ENCODE measurements at regions not wholly inside any gene's neighbourhood (a gene's known extent, or its start where the extent isn't known, plus 50 kb on each side); places are given as distances from the start of the nearest gene placed in this dataset.
A peak's percentile ranks its signal among the peaks of the same experiment; 100 is the strongest.

- DNase-seq (ENCODE audit: low read depth) = peak; percentile 23
These were observed 237.0 kb downstream of the MIAT start for GRCh38 chr22:26894362-26894761.

- peak; percentile 97 for DNase-seq (ENCODE audit: low read depth)
These were observed 237.5 kb downstream of the MIAT start for GRCh38 chr22:26894766-26895485.

- DNase-seq (ENCODE audit: low read depth) = no peak
These were observed 240.0 kb downstream of the MIAT start for GRCh38 chr22:26897384-26897783.

DNA sequence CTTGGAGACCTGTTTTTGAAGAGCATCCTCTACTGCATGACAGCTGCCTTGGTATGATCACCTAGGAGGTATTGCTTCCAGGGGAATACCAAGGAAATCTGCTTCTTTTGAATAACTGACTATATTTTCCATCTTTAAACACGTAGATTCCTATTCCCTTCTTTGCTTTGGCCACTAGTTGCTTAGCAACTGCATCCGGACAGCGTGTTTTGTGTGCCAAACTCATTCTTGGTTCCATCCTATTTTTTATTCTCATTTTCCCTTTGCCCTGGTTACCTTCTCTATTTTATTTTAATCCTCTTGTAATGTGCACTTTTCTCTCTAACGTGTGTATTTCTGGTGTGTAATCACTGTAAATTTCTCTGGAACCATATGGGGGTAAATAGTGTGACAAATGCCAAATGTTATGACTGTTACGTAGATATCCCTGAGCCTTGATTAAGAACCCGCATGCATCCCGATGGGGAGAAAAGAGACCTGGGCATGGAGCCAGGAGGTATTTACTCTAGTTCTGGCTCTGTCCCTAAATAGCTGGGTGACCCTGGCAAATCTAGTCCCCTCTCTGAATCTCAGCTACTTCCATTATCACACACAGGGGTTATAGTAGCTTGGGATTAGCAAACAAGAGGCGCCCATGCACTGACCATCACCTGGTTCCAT, 241.7 kb downstream of the MIAT start:
- no peak for DNase-seq (ENCODE audit: low read depth)

GRCh38 chr22:26900787-26901186, 243.4 kb downstream of the MIAT start:
- DNase-seq (ENCODE audit: low read depth) = no peak

- no peak for DNase-seq (ENCODE audit: low read depth)
These were observed 243.9 kb downstream of the MIAT start for GRCh38 chr22:26901198-26901816.

- DNase-seq (ENCODE audit: low read depth) = no peak
These were observed 245.1 kb downstream of the MIAT start for GRCh38 chr22:26902401-26903029.

DNA sequence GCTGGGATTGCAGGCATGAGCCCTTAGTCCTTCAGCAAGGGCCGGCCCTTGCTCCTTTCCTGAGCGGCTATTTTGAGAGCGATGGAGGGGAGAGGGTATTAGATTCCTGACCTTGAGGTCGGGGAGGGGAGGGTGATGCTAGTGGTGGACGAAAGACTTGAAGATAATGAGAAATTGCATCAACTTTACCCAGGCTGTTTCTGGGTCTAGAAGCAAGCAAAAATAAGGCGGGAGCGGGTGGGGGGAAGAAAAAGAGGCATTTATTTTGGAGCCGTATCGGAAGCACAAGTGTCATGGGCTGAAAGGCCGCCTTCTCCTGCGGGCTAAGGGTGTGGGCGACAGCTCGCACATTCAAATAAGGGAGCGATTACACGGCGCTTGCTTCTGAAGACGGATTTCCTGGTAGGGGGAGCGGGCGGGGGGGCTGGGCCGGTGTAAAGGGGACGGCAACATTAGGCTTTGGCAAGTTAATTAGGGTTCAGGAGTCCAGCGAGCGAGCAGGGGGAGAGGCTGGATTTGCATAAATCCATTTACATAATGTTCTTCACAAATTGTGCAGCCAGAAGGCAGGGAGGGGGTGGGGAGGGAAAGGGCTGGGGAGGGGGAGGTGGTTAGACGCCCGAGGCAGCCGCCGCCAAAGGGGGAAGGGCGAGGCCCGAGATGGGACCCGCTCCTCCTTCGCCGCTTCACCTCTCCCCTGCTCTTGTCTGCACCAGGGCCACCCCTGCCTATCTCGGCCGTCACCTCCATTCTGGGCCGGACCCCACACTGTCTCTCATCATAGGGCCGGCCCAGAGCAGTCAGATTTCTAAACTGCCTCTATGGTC, 245.9 kb downstream of the MIAT start:
- no peak for DNase-seq (ENCODE audit: low read depth)

- DNase-seq (ENCODE audit: low read depth) = peak; percentile 18
These were observed 247.1 kb downstream of the MIAT start for GRCh38 chr22:26904483-26904882.

- no peak for DNase-seq (ENCODE audit: low read depth)
These were observed 247.7 kb downstream of the MIAT start for GRCh38 chr22:26905076-26905475.

DNA sequence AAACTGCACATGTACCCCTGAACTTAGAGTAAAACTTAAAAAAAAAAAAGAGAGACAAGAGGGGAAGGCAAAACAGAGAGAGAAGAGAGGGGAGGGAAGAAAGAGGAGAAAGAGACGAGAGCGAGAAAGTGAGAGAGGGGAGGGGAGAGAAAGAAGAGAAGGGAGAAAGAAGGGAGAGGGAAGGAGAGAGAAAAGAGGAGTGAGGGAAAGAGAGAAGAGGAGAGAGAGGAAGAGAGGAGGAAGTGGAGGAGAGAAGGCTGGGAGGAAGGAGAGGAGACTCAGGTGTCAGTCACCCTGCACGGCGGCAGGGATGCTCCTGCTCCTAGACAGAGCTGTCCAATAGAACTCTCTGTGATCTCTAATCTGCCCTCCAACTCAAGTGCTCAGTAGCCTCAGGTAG, 248.3 kb downstream of the MIAT start:
- no peak for DNase-seq (ENCODE audit: low read depth)

- DNase-seq (ENCODE audit: low read depth) = no peak
These were observed 249.1 kb downstream of the MIAT start for GRCh38 chr22:26906464-26906863.

DNA sequence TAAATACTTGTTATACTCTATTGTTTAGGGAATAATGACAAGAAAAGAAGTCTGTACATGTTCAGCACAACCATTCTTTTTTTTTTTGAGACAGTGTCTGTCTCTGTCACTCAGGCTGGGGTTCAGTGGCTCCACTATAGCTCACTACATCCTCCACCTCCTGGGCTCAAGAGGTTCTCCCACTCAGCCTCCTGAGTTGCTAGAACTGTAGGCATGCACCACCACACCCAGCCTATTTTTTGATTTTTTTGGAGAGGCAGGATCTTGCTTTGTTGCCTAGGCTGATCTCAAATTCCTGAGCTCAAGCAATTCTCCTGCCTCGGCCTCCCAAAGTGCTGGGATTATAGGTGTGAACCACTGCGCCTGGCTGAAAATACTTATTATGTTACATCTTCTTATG, 250.0 kb downstream of the MIAT start:
- DNase-seq (ENCODE audit: low read depth) = no peak

DNA sequence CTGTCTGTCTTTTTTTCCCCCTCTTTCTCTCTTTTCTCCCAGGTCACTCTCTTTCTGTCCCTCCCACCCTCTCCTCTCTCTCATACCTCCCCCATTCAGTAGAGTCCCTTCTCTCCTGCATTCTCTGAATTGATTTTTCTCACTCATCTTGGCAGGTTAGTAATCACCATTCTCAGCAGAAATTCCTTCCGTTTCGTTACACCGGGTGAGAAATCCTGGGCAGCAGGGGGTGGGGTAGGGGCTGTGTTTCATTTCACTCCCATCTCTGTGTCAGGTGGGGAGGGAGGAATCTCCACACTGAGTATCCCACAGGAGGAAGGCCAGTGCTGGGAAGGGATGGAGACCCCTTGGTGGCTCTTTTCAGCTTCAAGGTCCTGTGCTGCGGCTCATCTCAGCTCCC, 253.5 kb downstream of the MIAT start:
- no peak for DNase-seq (ENCODE audit: low read depth)

- DNase-seq (ENCODE audit: low read depth) = peak; percentile 8
These were observed 255.4 kb downstream of the MIAT start for GRCh38 chr22:26912655-26913345.

GRCh38 chr22:26914519-26915185, 257.3 kb downstream of the MIAT start:
- no peak for DNase-seq (ENCODE audit: low read depth)

DNA sequence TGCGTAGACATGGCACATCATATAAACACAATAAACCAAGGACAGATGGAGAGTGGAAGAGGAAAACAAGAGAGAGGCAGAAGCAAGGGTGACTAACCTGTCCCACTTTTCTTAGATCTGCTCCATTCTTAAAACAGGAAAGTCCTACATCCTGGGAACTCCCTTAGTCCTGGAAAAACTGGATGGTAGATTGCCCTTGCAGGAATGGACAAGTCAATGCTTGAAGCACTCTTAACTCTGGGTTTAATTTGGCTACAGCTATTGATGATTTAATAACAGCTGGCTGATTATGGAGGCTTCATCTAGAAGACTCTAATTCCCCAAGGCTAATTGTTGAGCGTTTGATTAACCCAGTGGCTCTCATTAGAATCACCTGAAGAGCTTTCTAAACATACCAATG, 258.8 kb downstream of the MIAT start:
- no peak for DNase-seq (ENCODE audit: low read depth)

GRCh38 chr22:26918226-26918625, 260.8 kb downstream of the MIAT start:
- peak; percentile 16 for DNase-seq (ENCODE audit: low read depth)

DNA sequence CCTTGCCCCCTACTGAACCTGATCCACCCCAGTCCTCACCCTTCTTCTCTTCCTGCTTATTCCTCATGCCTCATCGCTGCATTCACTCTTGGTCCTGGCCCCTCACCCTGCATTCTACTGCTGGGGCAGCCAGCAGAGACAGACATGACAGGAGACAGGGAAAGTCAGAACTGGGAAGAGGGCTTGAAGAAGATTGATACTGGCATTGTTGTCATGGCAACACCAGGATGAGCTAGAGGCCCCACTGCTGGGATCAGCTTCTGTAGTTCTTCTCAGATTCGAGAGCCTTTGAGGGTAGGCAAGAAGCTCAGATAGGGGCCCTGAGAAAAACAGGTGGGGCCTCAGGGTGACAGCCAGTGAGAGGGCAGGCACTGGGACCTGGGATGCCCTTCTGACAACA, 264.3 kb downstream of the MIAT start:
- no peak for DNase-seq (ENCODE audit: low read depth)

GRCh38 chr22:26922806-26923205, 265.4 kb downstream of the MIAT start:
- no peak for DNase-seq (ENCODE audit: low read depth)

DNA sequence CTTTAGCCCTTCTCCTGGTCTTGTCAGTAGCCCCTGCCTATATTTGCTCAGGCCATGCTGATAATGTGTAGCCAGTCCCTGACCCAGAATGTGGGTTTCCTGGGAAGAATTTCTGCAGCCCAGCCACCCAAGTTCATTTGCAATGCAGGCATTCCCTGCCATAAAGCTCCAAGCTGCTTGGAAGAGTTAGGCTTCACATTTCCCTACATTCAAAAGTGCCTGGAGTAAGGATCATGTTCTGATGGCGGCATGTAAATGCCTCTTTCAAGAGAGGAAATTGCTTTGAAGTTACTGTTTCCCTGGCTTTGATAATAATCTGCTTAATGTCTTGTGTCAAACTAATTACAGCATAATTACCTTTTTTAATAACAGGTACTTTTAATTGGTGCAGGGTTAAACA, 266.1 kb downstream of the MIAT start:
- DNase-seq (ENCODE audit: low read depth) = no peak

All from EH (cell line).